Memory B cell (primary cell): ENCODE measurements at regions not wholly inside any gene's neighbourhood (a gene's known extent, or its start where the extent isn't known, plus 50 kb on each side); places are given as distances from the start of the nearest gene placed in this dataset.

Source experiments
- ATAC-seq: fragments of 150-1000 bp; cut with Tn5 transposase; 2 replicates; pipeline ENCODE4 v1.10.0; 2021; ENCODE audit warnings: low read depth, mild to moderate bottlenecking, moderate library complexity
- DNase-seq, 2 donors: peaks; one replicate each; pipeline ENCODE4 v3.0.0; 2022; ENCODE audit warnings: low spot score in 2 of 2
- H3K27ac Mint-ChIP-seq: one replicate; pipeline ENCODE4 v1.8.0; 2022; ENCODE audit warnings: mild to moderate bottlenecking, moderate library complexity, mixed read lengths
- H3K27me3 Mint-ChIP-seq: one replicate; pipeline ENCODE4 v1.8.0; 2022; ENCODE audit warnings: mixed read lengths
- H3K36me3 Mint-ChIP-seq: one replicate; pipeline ENCODE4 v1.8.0; 2022; ENCODE audit warnings: mild to moderate bottlenecking, mixed read lengths
- H3K4me1 Mint-ChIP-seq: one replicate; pipeline ENCODE4 v1.8.0; 2022; ENCODE audit warnings: mixed read lengths
- H3K4me3 Mint-ChIP-seq: one replicate; pipeline ENCODE4 v1.8.0; 2022; ENCODE audit warnings: mild to moderate bottlenecking, moderate library complexity, mixed read lengths
- H3K9me3 Mint-ChIP-seq: one replicate; pipeline ENCODE4 v1.8.0; 2022; ENCODE audit warnings: mixed read lengths

- ATAC-seq (no peak), DNase-seq (no peak)
- no peak overlapping the region for H3K27ac Mint-ChIP-seq
- peaks cover 1% of the 10 kb centered on the region for H3K36me3 Mint-ChIP-seq
- H3K4me3 Mint-ChIP-seq: peak overlapping the region; percentile 8
- H3K9me3 Mint-ChIP-seq: no peaks in the 10 kb centered on the region
- peaks cover 12% of the 10 kb centered on the region for H3K4me1 Mint-ChIP-seq
- no peaks in the 10 kb centered on the region for H3K27me3 Mint-ChIP-seq
These were observed 83.3 kb downstream of the EDEM1 start for GRCh38 chr3:5270666-5271371.

DNA sequence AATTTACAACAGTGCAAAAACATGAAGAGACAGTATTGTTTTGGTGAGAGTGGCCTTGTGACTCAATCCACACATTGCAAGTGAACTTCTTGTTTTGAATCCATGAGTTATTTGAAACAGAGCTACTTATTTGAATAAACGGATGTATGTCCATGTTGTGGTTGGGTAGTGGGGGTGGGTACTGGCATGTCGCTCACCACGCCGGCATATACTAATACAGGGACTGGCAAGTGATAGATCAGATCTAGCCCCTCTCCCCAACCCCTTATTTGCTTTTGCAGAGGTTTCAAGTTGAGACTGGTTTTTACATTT, 83.8 kb downstream of the EDEM1 start:
- ATAC-seq (peak; percentile 14), DNase-seq (no peak)
- peak overlapping the region; percentile 8 for H3K4me3 Mint-ChIP-seq
- H3K27ac Mint-ChIP-seq: no peak overlapping the region
- H3K4me1 Mint-ChIP-seq: peaks cover 12% of the 10 kb centered on the region
- no peaks in the 10 kb centered on the region for H3K9me3 Mint-ChIP-seq
- H3K27me3 Mint-ChIP-seq: no peaks in the 10 kb centered on the region
- H3K36me3 Mint-ChIP-seq: peaks cover 1% of the 10 kb centered on the region

DNA sequence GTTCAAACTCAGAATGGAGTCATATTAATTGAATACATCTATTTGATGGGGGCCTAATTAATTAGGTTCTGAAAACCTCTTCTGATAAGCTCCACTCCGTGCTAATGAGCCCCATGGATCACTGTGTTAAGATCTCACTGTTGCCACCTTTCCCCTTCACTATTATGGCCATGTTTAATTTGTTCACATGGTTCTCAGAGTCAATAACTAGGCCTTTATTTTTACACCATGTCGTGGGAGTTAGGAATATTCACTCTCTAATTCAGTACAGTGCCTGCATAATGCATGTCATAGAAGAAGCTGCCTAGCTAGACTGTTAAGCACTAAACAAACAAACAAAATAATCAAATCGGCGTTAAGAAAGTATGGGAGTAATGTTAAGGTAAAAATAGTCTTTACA, 84.9 kb downstream of the EDEM1 start:
- Mint-ChIP-seq H3K4me1 (peaks cover 12% of the 10 kb centered on the region), H3K36me3 (peaks cover 1% of the 10 kb centered on the region), H3K9me3 (no peaks in the 10 kb centered on the region), H3K27me3 (no peaks in the 10 kb centered on the region), H3K4me3 (no peak overlapping the region), H3K27ac (no peak overlapping the region)
- DNase-seq (no peak), ATAC-seq (no peak)

GRCh38 chr3:5274091-5274490, 86.6 kb downstream of the EDEM1 start:
- Mint-ChIP-seq H3K4me1 (peaks cover 12% of the 10 kb centered on the region), H3K27ac (no peak overlapping the region), H3K4me3 (no peak overlapping the region), H3K27me3 (no peaks in the 10 kb centered on the region), H3K9me3 (no peaks in the 10 kb centered on the region), H3K36me3 (peaks cover 1% of the 10 kb centered on the region)
- no peak for DNase-seq
- no peak for ATAC-seq

GRCh38 chr3:5275529-5275928, 88.0 kb downstream of the EDEM1 start:
- no peaks in the 10 kb centered on the region for H3K27me3 Mint-ChIP-seq
- H3K36me3 Mint-ChIP-seq: peaks cover 1% of the 10 kb centered on the region
- no peak for DNase-seq
- no peak overlapping the region for H3K4me3 Mint-ChIP-seq
- H3K4me1 Mint-ChIP-seq: peaks cover 11% of the 10 kb centered on the region
- H3K27ac Mint-ChIP-seq: no peak overlapping the region
- H3K9me3 Mint-ChIP-seq: peaks cover 4% of the 10 kb centered on the region
- ATAC-seq: no peak

GRCh38 chr3:5276934-5277333, 89.4 kb downstream of the EDEM1 start:
- Mint-ChIP-seq H3K27me3 (no peaks in the 10 kb centered on the region), H3K27ac (no peak overlapping the region), H3K36me3 (peaks cover 4% of the 10 kb centered on the region), H3K9me3 (peaks cover 8% of the 10 kb centered on the region), H3K4me3 (no peak overlapping the region), H3K4me1 (peaks cover 3% of the 10 kb centered on the region)
- no peak for DNase-seq
- ATAC-seq: no peak

DNA sequence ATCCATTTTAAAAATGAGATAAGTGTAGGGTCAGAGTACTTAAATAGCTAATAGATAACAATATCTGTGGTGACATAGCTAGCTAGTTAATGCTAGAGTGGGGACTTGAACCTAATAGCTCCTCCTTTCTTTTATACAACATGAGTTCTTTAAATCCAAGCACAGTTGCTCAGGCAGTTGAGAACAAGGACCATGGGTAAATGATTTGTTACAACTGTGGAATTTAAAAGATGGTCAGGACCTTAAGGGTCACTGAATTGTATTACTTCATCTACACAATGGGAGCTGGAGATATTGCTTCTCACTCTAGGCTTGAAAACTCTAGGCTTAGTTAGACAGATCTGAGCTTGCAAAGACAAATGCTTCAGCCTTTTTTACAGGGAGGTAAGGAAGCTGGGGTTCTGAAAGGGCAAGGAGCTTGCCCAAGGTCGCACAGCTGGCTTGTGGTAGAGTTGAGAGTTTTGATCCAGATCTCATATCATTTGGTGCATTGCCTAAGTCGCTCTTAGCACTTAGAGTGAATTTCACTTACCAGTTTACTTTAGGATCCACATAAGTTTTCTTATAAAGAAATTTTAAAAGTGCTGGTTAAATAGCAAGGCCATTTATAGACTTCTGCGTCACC, 90.2 kb downstream of the EDEM1 start:
- no peak overlapping the region for H3K4me3 Mint-ChIP-seq
- no peak for ATAC-seq
- peaks cover 4% of the 10 kb centered on the region for H3K36me3 Mint-ChIP-seq
- H3K27ac Mint-ChIP-seq: no peak overlapping the region
- no peak for DNase-seq
- peaks cover 11% of the 10 kb centered on the region for H3K9me3 Mint-ChIP-seq
- no peaks in the 10 kb centered on the region for H3K27me3 Mint-ChIP-seq
- no peaks in the 10 kb centered on the region for H3K4me1 Mint-ChIP-seq

DNA sequence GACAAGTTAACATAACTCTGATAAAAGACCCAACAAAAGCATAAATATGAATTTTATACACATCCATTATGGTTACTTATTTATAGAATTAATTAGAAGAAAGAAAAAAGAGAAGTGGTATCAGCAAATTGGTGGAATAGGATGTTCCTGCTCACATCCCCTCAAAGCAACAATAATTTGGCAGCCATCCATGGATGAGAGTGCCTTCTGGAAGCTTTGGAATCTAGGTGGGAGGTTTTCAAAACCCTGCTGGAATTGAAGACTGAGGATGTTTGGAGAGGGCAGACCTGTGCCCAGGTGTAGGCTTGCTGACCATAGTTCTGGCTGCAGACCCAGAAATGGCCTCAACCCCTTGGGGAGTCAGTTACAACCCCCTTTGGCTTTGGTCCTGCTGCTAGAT, 91.2 kb downstream of the EDEM1 start:
- H3K27ac Mint-ChIP-seq: no peak overlapping the region
- no peaks in the 10 kb centered on the region for H3K27me3 Mint-ChIP-seq

GRCh38 chr3:5282703-5283102, 95.2 kb downstream of the EDEM1 start:
- no peaks in the 10 kb centered on the region for H3K4me1 Mint-ChIP-seq
- ATAC-seq: no peak
- no peak overlapping the region for H3K27ac Mint-ChIP-seq
- H3K9me3 Mint-ChIP-seq: peaks cover 15% of the 10 kb centered on the region
- peaks cover 2% of the 10 kb centered on the region for H3K27me3 Mint-ChIP-seq
- no peak overlapping the region for H3K4me3 Mint-ChIP-seq
- no peak for DNase-seq
- H3K36me3 Mint-ChIP-seq: peaks cover 4% of the 10 kb centered on the region

More for the DNA sequence above, 91.2 kb downstream of the EDEM1 start:
- ATAC-seq (no peak), DNase-seq (no peak)
- no peak overlapping the region for H3K4me3 Mint-ChIP-seq
- H3K36me3 Mint-ChIP-seq: peaks cover 4% of the 10 kb centered on the region
- no peaks in the 10 kb centered on the region for H3K4me1 Mint-ChIP-seq
- H3K9me3 Mint-ChIP-seq: peaks cover 11% of the 10 kb centered on the region

GRCh38 chr3:5285439-5285838, 97.9 kb downstream of the EDEM1 start:
- peaks cover 2% of the 10 kb centered on the region for H3K27me3 Mint-ChIP-seq
- no peak for ATAC-seq
- H3K4me1 Mint-ChIP-seq: no peaks in the 10 kb centered on the region
- H3K9me3 Mint-ChIP-seq: peaks cover 14% of the 10 kb centered on the region
- no peak overlapping the region for H3K4me3 Mint-ChIP-seq
- DNase-seq: no peak
- H3K36me3 Mint-ChIP-seq: peaks cover 6% of the 10 kb centered on the region
- no peak overlapping the region for H3K27ac Mint-ChIP-seq

DNA sequence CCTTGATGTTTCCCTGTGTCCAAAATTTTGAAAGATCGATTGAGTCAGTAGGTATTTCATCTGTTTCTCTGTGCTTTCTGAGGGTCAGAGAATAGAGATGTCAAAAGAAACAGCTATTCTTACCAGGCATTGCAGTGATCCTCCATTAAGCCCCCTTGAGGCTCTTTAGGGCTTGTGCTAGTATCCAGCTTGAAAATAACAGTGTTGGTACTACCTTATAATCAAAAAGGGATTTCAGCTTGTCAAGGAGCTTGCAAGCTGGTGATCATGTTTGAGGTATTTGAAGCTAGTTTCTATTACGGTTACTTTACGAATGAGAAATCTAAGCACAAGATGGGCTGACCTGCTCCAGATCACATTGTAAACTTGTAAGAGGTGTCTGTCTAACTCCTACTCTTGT, 103.4 kb downstream of the EDEM1 start:
- no peak overlapping the region for H3K4me3 Mint-ChIP-seq
- DNase-seq: no peak

DNA sequence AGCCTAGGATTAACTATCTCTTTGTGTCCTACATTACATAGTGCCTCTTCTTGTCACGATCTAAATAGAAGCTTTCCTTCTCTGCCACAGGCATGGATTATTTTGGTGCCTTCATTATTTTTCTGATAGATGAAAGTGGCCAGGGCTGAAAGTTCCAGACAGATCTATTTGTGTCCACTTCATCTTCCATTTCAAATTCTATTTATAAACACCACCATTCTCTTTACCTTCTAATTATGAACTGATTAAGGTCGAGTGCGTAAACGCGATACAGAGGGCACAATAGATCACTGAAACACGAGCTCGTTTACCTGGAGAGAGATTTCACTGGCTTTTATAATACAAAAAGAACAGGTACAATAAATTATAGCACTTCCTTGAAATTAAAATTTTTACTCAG, 105.0 kb downstream of the EDEM1 start:
- Mint-ChIP-seq H3K27me3 (peaks cover 2% of the 10 kb centered on the region), H3K9me3 (peaks cover 9% of the 10 kb centered on the region), H3K4me3 (no peak overlapping the region), H3K36me3 (peaks cover 5% of the 10 kb centered on the region), H3K27ac (no peak overlapping the region), H3K4me1 (no peaks in the 10 kb centered on the region)
- no peak for ATAC-seq
- no peak for DNase-seq

More for the DNA sequence above, 103.4 kb downstream of the EDEM1 start:
- Mint-ChIP-seq H3K4me1 (no peaks in the 10 kb centered on the region), H3K27ac (no peak overlapping the region), H3K27me3 (peaks cover 3% of the 10 kb centered on the region), H3K9me3 (peaks cover 11% of the 10 kb centered on the region), H3K36me3 (peaks cover 5% of the 10 kb centered on the region)
- no peak for ATAC-seq

DNA sequence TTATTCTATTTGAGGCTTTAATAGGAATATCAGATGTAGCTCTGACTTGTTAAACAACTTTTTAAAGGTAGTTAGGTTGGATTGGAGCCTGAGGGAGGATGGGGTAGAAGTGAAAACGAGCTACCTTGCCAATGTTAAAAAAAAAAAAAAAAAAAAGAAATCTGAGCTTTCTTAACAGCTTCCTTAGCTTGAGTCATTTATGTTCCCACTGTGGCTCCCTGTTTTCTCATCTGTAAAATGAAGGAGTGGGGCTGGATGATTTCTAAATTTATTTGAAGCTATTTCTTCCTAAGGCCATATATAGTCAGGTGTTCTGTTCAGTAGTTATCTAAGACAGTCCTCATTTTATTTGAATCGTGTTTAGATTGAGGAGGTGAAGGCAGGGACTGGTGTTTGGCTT, 105.7 kb downstream of the EDEM1 start:
- H3K9me3 Mint-ChIP-seq: peaks cover 5% of the 10 kb centered on the region
- no peak overlapping the region for H3K27ac Mint-ChIP-seq
- H3K4me3 Mint-ChIP-seq: no peak overlapping the region
- ATAC-seq (no peak), DNase-seq (no peak)
- peaks cover 4% of the 10 kb centered on the region for H3K4me1 Mint-ChIP-seq
- peaks cover 2% of the 10 kb centered on the region for H3K27me3 Mint-ChIP-seq
- H3K36me3 Mint-ChIP-seq: peaks cover 5% of the 10 kb centered on the region

DNA sequence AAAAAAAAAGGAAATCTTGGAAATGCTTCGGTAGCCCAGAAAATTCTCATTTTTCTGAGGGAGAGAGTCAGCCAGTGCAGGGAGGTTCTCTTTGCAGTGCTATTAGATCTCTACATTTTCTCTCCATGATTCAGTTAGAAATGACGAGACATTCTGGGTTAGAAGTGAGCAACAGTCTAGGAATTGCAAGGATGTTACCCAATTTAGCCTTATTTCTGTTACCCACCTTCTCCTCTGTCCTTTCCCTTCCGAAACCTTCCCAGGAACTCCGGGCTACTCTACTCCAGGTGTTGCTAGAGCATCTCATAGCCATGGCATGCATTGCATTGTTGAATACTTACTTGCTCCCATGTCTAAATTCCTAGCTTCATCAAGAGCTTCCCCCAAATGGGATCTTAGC, 106.8 kb downstream of the EDEM1 start:
- peaks cover 2% of the 10 kb centered on the region for H3K27me3 Mint-ChIP-seq

GRCh38 chr3:5295191-5295690, 107.7 kb downstream of the EDEM1 start:
- no peak overlapping the region for H3K27ac Mint-ChIP-seq
- peaks cover 8% of the 10 kb centered on the region for H3K4me1 Mint-ChIP-seq
- peaks cover 2% of the 10 kb centered on the region for H3K27me3 Mint-ChIP-seq
- peaks cover 5% of the 10 kb centered on the region for H3K9me3 Mint-ChIP-seq
- DNase-seq: no peak
- no peak for ATAC-seq
- H3K4me3 Mint-ChIP-seq: no peak overlapping the region
- H3K36me3 Mint-ChIP-seq: peaks cover 3% of the 10 kb centered on the region

More for the DNA sequence above, 106.8 kb downstream of the EDEM1 start:
- Mint-ChIP-seq H3K36me3 (peaks cover 5% of the 10 kb centered on the region), H3K9me3 (peaks cover 5% of the 10 kb centered on the region), H3K4me1 (peaks cover 8% of the 10 kb centered on the region), H3K27ac (no peak overlapping the region), H3K4me3 (no peak overlapping the region)
- DNase-seq (no peak), ATAC-seq (no peak)
